NOMO-1 treated with DMSO at 0.1 percent for 48 hours (cell line): ENCODE measurements at regions not wholly inside any gene's neighbourhood (a gene's known extent, or its start where the extent isn't known, plus 50 kb on each side); places are given as distances from the start of the nearest gene placed in this dataset.
"Not testable (repeated sequence)": the region's sequence is repeated elsewhere in the genome, so short reads cannot be mapped to it uniquely, and the experiment has no call there.

Experiments used
- DNase-seq: peaks from one replicate; lab custom pipeline; 2025; ENCODE audit not compliant: unreplicated experiment; lab: John Stamatoyannopoulos, UW

DNA sequence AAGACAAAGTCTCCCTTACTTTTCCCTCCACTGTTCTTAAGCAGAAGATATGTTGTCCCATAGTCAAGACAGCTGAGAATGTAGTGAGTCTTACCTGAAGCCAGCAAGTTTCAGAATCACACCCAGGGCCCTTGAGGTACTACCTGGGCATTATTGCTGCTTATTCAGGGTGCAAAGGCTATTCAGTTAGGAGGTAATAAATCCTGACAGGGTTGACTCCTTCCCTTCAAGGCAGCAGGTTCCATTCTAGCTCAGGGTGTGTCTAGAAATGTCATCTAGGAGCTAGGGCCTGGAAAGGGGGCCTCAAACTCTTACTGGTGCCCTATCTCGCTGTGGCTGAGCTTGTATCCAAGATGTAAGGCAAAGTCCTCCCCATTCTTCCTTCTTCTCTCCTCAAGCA lies 259.0 kb downstream of the FAT4 start:
- no peak for DNase-seq

DNA sequence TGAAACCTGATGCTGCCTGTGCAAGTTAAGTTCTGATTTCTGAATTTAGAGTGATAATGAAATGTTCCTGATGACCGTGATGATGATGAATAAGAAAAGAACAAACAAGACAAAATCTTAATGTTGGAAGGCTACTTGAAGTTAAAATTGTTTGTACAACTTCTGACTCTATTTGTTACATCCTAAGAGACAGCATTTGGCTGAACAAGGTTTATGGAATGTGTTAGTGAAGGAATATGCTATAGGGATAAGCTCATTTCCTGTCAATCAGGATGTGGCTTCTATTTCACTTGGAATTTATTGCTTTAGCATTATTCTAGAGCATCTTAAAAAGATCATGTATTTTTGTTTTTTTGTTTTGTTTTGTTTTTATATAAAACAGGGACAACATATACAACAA lies 267.5 kb downstream of the FAT4 start:
- DNase-seq, result no peak

DNA sequence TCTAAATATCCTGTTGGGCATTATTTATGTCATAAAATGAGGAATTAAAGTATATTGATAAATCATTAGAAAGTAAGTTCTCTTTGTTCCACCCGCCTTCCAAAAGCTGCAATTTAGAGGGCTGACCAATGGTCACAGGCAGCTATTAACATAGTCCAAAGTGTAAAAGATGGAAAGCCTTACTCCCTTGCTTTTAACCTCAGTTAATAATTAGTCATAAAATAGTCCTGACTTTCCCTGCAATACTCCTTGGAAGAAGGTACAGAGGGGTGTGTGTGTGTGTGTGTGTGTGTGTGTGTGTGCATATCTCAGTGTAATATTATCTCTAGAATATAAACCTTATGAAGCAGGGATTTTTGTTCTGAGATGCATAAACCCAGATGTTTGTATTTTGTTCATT lies 275.4 kb downstream of the FAT4 start:
- DNase-seq, result no peak

DNA sequence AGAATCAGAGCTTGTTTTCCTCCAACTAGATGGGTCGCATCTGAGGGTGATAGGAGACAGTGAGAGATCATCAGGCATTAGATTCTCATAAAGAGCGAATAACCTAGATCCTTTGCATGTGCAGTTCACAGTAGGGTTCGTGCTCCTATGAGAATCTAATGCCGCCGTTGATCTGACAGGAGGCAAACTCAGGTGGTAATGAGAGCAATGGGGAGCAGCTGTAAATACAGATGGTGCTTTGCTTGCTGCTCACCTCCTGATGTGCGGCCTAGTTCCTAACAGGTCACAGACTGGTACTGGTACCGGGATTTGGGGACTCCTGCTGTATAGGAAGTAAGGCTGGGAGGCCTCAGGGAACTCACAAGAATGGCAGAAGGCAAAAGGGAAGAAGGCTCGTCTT lies 276.5 kb downstream of the FAT4 start:
- no peak for DNase-seq

DNA sequence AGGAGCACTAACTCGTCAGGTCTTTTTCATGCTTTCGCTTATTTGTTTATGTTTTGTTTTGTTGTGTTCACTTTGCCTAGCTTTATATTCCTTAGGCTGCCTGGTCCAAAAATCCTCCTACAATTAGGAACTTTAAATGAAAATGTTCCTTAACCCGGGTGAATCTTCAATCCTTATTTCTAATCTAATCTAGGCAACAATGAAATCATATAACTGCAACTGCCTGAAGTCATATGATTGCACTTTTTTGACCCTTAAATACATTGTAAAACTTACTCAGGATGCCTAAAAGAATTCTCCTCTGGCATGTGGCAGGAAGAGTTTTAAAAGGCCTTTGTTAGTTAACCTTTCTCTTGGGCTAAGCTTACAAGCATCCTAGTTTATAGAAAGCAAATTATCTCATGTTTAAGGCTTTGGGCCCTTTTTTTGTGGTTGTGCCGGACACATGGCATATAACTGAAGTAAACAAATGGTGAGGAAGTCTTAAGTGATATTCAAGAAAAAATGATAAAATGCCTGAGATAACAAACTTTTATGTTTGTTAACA lies 279.4 kb downstream of the FAT4 start:
- DNase-seq, result no peak

DNA sequence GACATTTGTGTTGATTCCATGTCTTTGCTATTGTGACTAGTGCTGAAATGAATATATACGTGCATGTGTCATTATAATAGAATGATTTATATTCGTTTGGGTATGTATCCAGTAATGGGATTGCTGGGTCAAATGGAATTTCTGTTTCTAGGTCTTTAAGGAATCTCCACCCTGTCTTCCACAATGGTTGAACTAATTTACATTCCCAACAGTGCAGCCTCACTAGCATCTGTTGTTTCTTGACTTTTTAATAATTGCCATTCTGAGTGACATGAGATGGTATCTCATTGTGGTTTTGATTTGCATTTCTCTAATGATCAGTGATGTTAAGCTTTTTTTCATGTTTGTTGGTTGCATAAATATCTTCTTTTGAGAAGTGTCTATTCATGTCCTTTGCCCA lies 291.2 kb downstream of the FAT4 start:
- DNase-seq, result not testable (repeated sequence)

DNA sequence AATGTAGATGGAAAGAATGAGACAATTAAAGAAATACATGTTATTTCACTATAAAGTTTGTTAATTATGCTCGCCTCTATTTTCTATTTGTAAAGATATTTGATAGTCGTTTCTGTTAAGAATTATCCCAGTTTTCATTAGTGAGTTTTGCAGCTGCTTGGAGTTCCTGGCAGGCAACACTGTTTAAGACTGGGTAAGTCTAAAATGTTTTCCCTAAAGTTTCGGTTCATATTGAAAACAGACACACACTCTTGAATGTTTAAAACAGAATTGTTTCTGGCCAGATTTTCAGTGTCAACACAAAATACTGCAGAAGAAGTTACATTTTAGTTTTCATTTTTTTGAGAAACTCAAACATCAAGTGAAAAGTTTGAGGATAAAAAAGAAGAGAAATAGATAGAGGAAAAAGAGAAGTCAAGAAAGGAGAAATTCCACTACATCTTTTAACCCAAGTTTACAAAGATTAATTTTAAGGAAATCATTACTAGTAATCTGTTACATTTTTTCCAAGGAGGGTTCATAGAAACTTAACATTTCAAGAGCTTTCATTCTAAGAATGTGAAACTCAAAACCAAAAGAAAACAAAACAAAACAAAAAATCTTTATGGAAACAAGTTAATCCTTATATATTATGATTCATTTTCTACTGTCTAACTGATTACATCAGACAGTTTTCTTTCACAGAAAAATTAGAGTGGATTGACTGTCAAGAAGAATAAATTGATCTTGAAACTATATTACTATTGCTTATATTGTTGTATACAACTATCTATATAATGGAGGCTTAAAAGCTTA lies 305.5 kb downstream of the FAT4 start:
- no peak for DNase-seq

DNA sequence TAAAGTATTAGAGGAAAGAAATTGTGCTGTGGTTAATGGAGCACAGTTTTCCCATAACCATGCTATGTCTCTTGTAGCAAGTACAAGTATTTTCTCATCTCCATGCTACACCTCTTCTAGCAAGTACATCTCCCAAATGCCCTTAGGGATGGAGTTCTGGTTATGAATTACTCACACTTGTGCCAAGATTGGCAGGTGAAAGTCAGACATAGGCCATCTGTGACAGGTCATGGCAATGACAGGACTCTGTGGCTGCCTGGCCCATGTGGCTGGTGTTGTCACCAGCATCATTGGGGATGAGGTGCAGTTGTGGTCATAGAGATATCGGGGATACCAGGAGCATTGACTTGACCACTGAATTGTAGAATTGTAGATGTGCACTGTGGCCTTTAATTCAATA lies 310.2 kb downstream of the FAT4 start:
- DNase-seq, result no peak

DNA sequence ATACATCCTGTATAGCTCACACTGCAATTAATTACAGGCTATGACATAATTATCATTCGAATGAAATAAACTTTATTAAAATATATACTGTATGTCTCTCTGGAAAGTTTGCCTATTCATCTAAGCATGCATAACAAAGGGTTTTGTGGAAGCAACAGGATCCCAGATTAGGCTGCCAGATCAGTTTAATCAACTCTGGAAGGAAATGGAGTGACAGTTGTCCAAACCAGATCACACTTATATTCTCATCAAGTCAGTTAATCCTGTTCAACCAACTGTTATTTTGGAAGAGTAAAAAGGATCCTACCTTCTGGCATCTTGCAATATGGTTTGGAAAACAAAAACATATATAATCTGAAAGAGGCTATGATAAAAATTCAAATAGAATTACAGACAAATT lies 312.2 kb downstream of the FAT4 start:
- DNase-seq, result no peak

DNA sequence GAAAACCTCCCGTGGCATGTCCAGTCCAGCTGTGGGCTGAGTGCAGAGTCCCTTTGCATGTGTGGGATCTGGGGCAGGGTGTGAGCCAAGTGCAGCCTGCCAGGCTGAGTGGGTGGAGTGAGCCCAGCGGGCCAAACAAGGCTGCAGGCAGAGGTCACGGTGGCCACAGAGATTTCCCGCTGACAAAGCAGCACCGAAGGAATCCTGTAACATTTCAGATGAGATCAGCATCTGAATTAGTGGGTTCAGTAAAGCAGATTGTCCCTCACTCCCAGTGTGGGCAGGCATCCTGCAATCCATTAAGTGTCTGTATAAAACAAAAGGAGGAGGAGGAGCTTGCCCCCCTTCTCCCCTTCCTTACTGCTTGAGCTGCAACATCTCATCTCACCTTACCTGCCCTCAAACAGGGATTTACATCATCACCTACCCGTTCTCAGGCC lies 324.4 kb downstream of the FAT4 start:
- no peak for DNase-seq

DNA sequence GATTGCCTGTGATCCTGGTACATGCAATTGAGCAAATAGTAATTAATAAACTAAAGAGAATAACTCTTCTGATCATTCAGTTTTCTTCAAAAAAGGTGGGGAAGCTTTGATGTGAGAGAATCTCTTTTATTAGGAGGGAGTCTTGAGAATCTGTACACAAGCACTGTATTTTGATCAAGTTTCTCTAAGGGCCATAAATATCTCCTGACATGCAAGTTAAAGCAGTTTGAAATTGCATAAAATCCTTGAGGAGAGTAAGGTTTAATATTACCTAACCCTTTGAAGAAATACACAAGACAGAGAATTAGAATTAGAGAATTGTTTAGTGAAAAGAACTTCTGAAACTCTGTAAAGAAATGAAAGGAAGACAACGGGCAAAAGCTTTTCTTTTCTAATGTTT lies 326.9 kb downstream of the FAT4 start:
- no peak for DNase-seq

DNA sequence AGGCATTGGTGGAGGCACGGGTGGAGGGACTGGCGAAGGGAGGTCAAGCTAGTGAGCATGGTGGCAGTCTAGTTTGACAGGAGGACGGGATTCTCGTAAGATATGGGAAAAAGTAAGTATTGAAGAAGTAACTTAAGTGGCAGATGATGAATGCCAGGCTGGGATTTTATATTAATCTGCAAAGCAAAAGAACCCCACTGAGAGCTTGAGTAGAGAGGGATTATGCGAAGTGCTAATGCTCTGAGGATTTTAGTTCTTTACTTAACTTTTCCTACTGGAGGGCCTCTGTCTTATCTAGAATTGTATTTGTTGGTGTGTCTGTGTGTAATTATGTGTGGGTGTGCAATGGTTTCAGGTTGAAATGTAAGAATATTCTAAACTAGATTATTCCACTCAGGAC lies 327.9 kb downstream of the FAT4 start:
- no peak for DNase-seq

DNA sequence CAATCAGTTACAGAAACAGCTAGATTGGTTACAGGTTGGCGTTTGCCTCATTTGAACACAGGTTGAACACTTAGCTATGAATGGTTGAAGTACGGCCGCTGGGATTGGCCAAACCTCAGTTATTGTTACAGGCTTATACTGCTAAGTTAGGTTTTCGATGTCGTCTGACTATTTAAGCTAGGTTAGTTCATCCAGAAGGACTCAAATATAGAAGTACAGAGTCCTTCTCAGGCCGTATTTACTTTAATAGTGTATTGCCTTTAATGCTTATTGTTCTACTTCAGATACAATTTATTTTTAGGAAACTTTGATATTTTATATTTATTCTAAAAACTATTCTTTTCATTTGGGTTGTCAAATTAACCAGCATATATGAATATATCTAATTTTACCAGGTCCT lies 334.7 kb downstream of the FAT4 start:
- DNase-seq, result no peak

DNA sequence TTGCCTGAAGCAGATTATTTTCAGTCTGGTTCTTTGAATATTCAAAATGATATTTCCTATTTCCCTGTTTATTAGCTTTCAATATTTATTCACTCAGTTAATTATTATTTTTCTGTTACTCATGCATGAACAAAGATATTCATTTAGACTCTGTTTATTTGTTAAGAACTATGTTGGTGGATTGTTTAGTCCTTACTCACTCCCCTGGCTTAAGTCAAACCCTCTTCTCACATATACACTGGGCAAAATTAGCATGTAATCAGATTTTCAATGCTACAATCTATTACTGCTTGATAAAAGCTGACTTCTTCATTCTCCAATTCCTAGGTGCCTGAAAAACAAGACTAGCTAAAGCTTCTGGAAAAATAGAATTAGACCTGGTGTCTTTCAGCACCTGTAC lies 335.8 kb downstream of the FAT4 start:
- no peak for DNase-seq

DNA sequence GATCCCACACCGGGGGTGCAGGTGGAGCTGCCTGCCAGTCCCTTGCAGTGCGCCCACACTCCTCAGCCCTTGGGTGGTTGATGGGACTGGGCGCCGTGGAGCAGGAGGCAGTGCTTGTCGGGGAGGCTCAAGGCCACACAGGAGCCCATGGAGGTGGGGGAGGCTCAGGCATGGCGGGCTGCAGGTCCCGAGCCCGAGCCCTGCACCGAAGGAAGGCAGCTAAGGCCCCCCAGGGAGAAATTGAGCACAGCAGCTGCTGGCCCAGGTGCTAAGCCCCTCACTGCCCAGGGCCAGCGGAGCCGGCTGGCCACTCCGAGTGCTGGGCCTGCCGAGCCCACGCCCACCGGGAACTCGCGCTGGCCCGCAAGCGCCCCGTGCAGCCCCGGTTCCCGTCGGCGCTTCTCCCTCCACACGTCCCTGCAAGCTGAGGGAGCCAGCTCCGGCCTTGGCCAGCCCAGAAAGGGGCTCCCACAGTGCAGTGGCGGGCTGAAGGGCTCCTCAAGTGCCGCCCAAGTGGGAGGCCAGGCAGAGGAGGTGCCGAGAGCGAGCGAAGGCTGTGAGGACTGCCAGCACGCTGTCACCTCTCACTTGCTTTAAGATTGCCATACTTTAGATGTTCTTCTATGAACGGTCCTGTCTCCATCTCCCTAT lies 337.1 kb downstream of the FAT4 start:
- DNase-seq, result not testable (repeated sequence)

DNA sequence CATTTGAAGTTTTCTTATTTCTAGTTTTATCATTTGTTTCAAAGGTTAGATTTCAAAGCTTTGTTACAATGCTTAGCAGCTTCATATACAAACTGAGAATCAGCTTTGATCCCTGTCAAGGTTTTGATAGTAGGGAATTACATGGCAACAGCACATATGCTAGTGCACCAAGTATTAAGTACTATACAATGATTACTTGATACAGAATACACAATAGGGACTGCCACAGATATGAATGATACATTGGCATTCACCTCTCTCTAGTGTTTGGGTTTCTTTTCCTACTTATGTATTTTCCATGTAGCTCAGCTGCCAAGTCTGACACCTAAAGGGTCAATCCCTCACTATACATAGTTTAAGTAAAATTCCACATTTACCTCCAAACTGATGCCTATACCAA lies 344.0 kb downstream of the FAT4 start:
- no peak for DNase-seq

DNA sequence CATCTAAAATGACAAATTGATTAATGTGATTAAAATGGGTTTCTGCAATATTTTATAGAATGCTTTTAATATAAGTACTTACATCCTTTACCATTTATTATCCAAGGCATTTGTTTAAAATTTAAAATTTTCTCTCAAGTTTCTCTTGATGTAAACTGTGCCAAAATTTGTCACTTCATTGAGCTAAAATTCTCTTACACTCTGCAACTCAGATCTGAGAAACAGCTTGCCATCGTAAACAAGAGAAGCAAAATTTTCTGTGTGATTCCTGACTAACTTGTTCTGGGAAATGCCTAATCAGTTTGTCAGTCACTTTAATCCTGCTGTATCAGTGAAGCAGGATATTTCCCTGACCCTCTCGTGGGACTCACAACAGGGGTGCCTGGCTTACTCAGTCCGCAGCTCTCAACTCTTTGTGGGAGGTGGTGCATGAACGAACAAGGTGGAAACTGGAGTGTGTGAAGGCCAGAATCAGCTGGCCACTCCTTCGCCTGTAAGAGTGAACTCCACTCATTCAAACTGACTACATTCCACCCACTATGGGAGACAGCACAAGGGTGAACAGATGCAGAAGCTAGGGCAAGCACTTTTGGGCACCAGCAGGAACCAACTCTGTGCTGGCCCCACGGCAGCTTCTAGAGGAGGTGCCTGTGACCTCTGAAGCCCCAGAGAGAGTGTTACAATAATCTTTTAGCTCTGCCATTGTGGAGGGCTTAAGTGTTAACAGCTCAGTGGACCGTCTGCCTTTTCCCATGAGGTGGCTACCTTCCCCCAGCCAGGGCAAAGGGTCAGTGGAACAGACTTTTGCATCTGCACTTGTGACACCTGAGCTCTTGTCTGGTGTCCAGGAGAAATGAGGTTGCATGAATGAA lies 349.4 kb downstream of the FAT4 start:
- no peak for DNase-seq

DNA sequence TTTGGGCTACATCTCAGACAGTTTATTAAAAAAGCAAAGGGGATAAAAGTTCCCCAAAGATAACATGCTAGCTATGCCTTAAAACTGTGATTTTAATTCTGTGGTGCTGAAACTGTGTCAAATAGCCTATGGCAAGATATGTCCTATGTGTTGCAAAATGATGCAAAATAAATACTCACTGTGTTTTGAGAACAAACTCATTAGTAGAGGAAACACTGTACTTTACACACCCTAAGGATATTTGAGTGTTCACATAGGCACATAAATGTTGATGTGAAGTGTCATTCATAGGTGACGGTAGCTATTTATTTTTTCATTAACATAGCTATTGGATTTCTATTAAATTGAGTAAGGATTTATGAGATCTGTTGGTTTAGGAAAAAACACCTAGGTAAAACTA lies 351.9 kb downstream of the FAT4 start:
- DNase-seq, result no peak

DNA sequence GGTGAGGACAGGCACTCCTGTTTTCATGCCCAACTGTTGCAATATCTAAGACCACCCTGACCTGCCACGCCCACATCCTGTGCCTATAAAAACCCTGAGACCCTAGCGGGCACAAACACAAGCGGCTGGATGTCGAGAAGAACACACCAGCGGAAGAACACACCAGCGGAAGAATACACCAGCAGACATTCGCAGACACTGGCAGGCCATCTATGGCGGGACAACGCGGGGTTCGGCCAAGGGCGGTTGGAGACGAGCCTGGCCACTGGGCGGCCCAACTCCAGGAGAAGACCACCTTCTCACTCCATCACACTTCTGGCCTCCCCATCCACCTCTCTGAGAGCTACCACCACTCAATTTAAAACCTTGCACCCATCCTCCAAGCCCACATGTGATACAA lies 361.4 kb downstream of the FAT4 start:
- no peak for DNase-seq

DNA sequence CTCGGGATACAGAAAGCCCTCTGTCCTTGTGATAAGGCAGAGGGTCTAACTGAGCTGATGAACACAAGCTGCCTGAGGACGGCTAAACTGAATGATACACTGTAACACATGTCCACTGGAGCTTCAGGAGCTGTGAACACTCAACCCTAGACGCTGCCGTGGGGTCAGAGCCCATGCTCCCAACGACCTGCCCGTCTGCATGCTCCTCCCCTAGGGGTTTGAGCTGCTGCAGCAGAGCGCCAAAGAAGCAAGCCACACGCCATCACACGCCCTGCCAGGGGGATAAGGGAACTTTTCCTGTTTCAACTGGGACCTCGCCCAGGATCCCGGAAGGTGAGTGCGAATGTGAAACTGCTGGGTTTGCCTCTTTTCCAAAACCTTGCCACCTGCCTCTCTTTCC lies 361.8 kb downstream of the FAT4 start:
- DNase-seq, result no peak

DNA sequence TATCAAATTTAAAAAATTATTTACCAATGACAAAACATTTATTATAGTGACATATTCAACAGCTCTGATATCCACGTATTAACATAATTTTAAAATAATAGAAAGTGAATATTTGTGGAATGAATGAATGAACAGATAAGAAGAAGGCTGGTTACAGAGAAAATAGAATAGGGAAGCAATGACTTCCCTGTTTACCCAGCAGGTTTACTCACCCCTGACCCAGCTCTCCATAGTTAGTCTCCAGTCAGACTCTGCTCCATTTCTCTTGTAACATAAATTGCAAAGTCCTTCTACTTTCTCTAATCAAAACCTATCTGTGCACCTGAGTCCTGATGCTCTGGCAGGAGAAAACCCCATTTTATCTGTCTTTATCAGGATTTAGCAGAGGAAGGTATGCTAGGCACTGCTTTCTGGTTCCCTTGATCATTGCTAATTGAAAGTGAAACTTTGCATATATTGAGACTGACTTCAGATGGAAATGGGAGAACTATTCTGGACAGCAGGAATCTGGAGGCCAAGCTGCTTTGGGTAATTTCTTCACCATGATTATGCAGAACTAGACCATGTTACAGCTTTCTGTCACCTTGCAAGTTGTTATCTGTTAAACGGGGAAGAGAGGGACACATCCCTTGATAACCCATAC lies 363.0 kb downstream of the FAT4 start:
- DNase-seq, result no peak
